IMR-90 (cell line): ENCODE measurements at regions not wholly inside any gene's neighbourhood (a gene's known extent, or its start where the extent isn't known, plus 50 kb on each side); places are given as distances from the start of the nearest gene placed in this dataset.
A peak's percentile ranks its signal among the peaks of the same experiment; 100 is the strongest.

Experiments used
- ATAC-seq: fragments of 200-7000 bp; cut with Tn5 transposase; 2 replicates; pipeline ENCODE4 v1.9.1; 2020; ENCODE audit warnings: low read depth, mild to moderate bottlenecking, moderate library complexity
- BruUV-seq: library from RNA; stranded (reverse); fragments of 400-500 nt; replicated peaks from 2 replicates; lab custom pipeline; 2021; lab: Mats Ljungman, UMichigan
- CTCF ChIA-PET: fragments of 300-600 bp; formaldehyde crosslinking; extraction: SDS; loops from one replicate; lab custom pipeline; 2021; ENCODE audit warnings: antibody characterized with exemption; lab: Yijun Ruan, JAX
- POLR2A ChIA-PET: fragments of 300-600 bp; sonication (Branson Sonifier 250); formaldehyde crosslinking; loops from one replicate; lab custom pipeline; 2022; ENCODE audit warnings: antibody characterized with exemption; ENCODE audit not compliant: unreplicated experiment; lab: Charles Lee
- DNase-seq: peaks from one replicate; pipeline ENCODE4 v3.0.0; 2013
- H2AFZ ChIP-seq: replicated peaks from 2 replicates; pipeline ENCODE3; 2013; ENCODE audit warnings: low read length, mild to moderate bottlenecking; ENCODE audit not compliant: poor library complexity
- H2AK5ac ChIP-seq: 2 replicates; pipeline ENCODE4 v1.6.1; 2013; ENCODE audit warnings: low read depth, low read length, inconsistent platforms
- H2AK9ac ChIP-seq: replicated peaks from 2 replicates; pipeline ENCODE3; 2013; ENCODE audit warnings: mild to moderate bottlenecking, low read depth, low read length, moderate library complexity; ENCODE audit not compliant: poor library complexity
- H2BK120ac ChIP-seq: 2 replicates; pipeline ENCODE4 v1.6.1; 2013; ENCODE audit warnings: low read depth, low read length, inconsistent platforms
- H2BK15ac ChIP-seq: 3 replicates; pipeline ENCODE4 v1.6.1; 2013; ENCODE audit warnings: low read depth, low read length, inconsistent platforms
- H2BK20ac ChIP-seq: 2 replicates; pipeline ENCODE4 v1.6.1; 2013; ENCODE audit warnings: low read depth, mild to moderate bottlenecking, inconsistent platforms, low read length, moderate library complexity
- H2BK5ac ChIP-seq: 2 replicates; pipeline ENCODE4 v1.6.1; 2013; ENCODE audit warnings: mild to moderate bottlenecking, low read depth, low read length, inconsistent platforms; ENCODE audit not compliant: poor library complexity, severe bottlenecking
- H3K14ac ChIP-seq: replicated peaks from 2 replicates; pipeline ENCODE4 v1.6.1; 2013; ENCODE audit warnings: low read depth, low read length, inconsistent platforms
- H3K18ac ChIP-seq: 2 replicates; pipeline ENCODE4 v1.6.1; 2013; ENCODE audit warnings: low read depth, low read length, control low read depth
- H3K23ac ChIP-seq: 2 replicates; pipeline ENCODE4 v1.6.1; 2013; ENCODE audit warnings: low read depth, low read length, inconsistent platforms
- H3K27ac ChIP-seq: 2 replicates; pipeline ENCODE4 v1.5.1; 2013; ENCODE audit warnings: mild to moderate bottlenecking, control low read depth, low read length; ENCODE audit not compliant: insufficient read depth
- H3K27me3 ChIP-seq: 2 replicates; pipeline ENCODE4 v1.6.1; 2013; ENCODE audit warnings: low read length; ENCODE audit not compliant: control insufficient read depth, insufficient read depth
- H3K36me3 ChIP-seq: 2 replicates; pipeline ENCODE4 v1.6.1; 2013; ENCODE audit warnings: low read length, mixed read lengths; ENCODE audit not compliant: control insufficient read depth, insufficient read depth
- H3K4ac ChIP-seq: 2 replicates; pipeline ENCODE4 v1.6.1; 2013; ENCODE audit warnings: low read depth, low read length, inconsistent platforms
- H3K4me1 ChIP-seq: 2 replicates; pipeline ENCODE4 v1.6.1; 2013; ENCODE audit warnings: low read length, mixed read lengths; ENCODE audit not compliant: control insufficient read depth, insufficient read depth
- H3K4me2 ChIP-seq: 2 replicates; pipeline ENCODE4 v1.6.1; 2013; ENCODE audit warnings: low read depth, mild to moderate bottlenecking, control low read depth, low read length, moderate library complexity
- H3K4me3 ChIP-seq: 2 replicates; pipeline ENCODE4 v1.5.1; 2013; ENCODE audit warnings: low read depth, mild to moderate bottlenecking, control low read depth, low read length, moderate library complexity; ENCODE audit not compliant: insufficient read depth
- H3K56ac ChIP-seq: 2 replicates; pipeline ENCODE4 v1.6.1; 2013; ENCODE audit warnings: low read length, inconsistent platforms; ENCODE audit not compliant: insufficient read depth; ENCODE audit errors: extremely low read depth
- H3K79me1 ChIP-seq, 2 experiments: 2 replicates each; pipeline ENCODE4 v1.6.1; 2013; ENCODE audit warnings: low read length in 2 of 2, inconsistent platforms in 1 of 2, low read depth in 1 of 2
- H3K9ac ChIP-seq: 2 replicates; pipeline ENCODE4 v1.6.1; 2013; ENCODE audit warnings: low read depth, low read length, control low read depth
- H3K9me1 ChIP-seq: 2 replicates; pipeline ENCODE4 v1.6.1; 2013; ENCODE audit warnings: low read length, inconsistent platforms; ENCODE audit not compliant: insufficient read depth
- H3K9me3 ChIP-seq: 2 replicates; pipeline ENCODE4 v1.6.1; 2013; ENCODE audit warnings: low read length; ENCODE audit not compliant: control insufficient read depth, insufficient read depth
- H4K20me1 ChIP-seq: 2 replicates; pipeline ENCODE4 v1.6.1; 2013; ENCODE audit warnings: low read length, inconsistent platforms; ENCODE audit not compliant: insufficient read depth
- H4K5ac ChIP-seq: 2 replicates; pipeline ENCODE4 v1.6.1; 2013; ENCODE audit warnings: mild to moderate bottlenecking, low read depth, low read length, control low read depth
- H4K8ac ChIP-seq, 2 experiments: 2 replicates each; pipeline ENCODE4 v1.6.1; 2013; ENCODE audit warnings: low read depth in 2 of 2, low read length in 2 of 2, control low read depth in 1 of 2, inconsistent platforms in 1 of 2
- H4K91ac ChIP-seq: 2 replicates; pipeline ENCODE4 v1.6.1; 2013; ENCODE audit warnings: low read depth, low read length, inconsistent platforms; ENCODE audit not compliant: insufficient read depth
- SMC3 ChIP-seq: fragments of 150-350 bp; IDR thresholded peaks from 2 replicates; pipeline ENCODE4 v1.6.1; 2016; ENCODE audit warnings: low read depth, mild to moderate bottlenecking, antibody characterized with exemption, low read length, moderate library complexity
- USF2 ChIP-seq: fragments of 150-350 bp; IDR thresholded peaks from 2 replicates; pipeline ENCODE4 v1.6.1; 2017; ENCODE audit warnings: mild to moderate bottlenecking, antibody characterized with exemption, low read length, low read depth
- dilution Hi-C: fragments of 300-500 bp; cut with HindIII; formaldehyde crosslinking; loops from one replicate; pipeline ENCODE4 v1.14.3; 2018; ENCODE audit warnings: low sequenced_read_pairs; ENCODE audit not compliant: unreplicated experiment
- in situ Hi-C: fragments of 300-500 bp; cut with MboI; formaldehyde crosslinking; loops from 3 replicates; pipeline ENCODE4 v1.14.3; 2019; ENCODE audit warnings: low sequenced_read_pairs, inconsistent platforms, mixed read lengths
- intact Hi-C: fragments of 100-400 bp; cut with micrococcal nuclease; formaldehyde crosslinking; loops from 2 replicates; pipeline ENCODE4 v1.10.0; 2022
- TF ChIP-seq, protein P1 (sequence below): fragments of 150-350 bp; IDR thresholded peaks from 2 replicates; pipeline ENCODE4 v1.6.1; 2016; ENCODE audit warnings: low read depth, mild to moderate bottlenecking, low read length, moderate library complexity, borderline replicate concordance

GRCh38 chr15:39487458-39487735 is 93.5 kb upstream of the THBS1 start:
- no TSS peak for BruUV-seq
- DNase-seq, result no peak
- ChIA-PET CTCF (no interaction called here), POLR2A (no interaction called here)
- Histone ChIP-seq H3K27me3 (no peaks in the 10 kb centered on the region), H3K4ac (0 out of 2 replicates have a peak overlapping the region, but pooled peaks have one; percentile 41), H4K8ac (no peak overlapping the region), H3K9ac (no peak overlapping the region), H4K5ac (peak overlapping the region; percentile 45; the same call in 1 of the 2 replicates), H3K9me1 (no peaks in the 10 kb centered on the region), H2BK120ac (peak overlapping the region; percentile 36; the same call in 1 of the 2 replicates), H2BK5ac (no peak overlapping the region), H3K4me3 (no peak overlapping the region), H3K79me1 (no peaks in the 10 kb centered on the region), H2BK20ac (no peak overlapping the region), H2BK15ac (0 out of 3 replicates have a peak overlapping the region, but pooled peaks have one; percentile 43), H4K20me1 (no peaks in the 10 kb centered on the region), H3K18ac (peak overlapping the region; percentile 55; the same call in 1 of the 2 replicates), H3K23ac (no peak overlapping the region), H3K4me2 (no peak overlapping the region), H3K14ac (no peak overlapping the region), H3K4me1 (peaks cover 13% of the 10 kb centered on the region), H3K27ac (peak overlapping the region; percentile 63; the same call in 1 of the 2 replicates), H3K9me3 (no peaks in the 10 kb centered on the region), H2AK9ac (no peak overlapping the region), H2AFZ (no peak overlapping the region), H4K91ac (no peak overlapping the region), H3K56ac (no peak overlapping the region), H3K36me3 (no peaks in the 10 kb centered on the region), H2AK5ac (peak overlapping the region; percentile 62)
- TF ChIP-seq USF2 (no peak), SMC3 (no peak)
- TF ChIP-seq, protein P1, sequence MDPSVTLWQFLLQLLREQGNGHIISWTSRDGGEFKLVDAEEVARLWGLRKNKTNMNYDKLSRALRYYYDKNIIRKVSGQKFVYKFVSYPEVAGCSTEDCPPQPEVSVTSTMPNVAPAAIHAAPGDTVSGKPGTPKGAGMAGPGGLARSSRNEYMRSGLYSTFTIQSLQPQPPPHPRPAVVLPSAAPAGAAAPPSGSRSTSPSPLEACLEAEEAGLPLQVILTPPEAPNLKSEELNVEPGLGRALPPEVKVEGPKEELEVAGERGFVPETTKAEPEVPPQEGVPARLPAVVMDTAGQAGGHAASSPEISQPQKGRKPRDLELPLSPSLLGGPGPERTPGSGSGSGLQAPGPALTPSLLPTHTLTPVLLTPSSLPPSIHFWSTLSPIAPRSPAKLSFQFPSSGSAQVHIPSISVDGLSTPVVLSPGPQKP, result no peak
- in situ Hi-C loops (no loop called here), dilution Hi-C loops (no loop called here), intact Hi-C loops (no loop called here)
- no peak for ATAC-seq
